Right kidney (tissue), 1 donor: ENCODE measurements at regions not wholly inside any gene's neighbourhood (a gene's known extent, or its start where the extent isn't known, plus 50 kb on each side); places are given as distances from the start of the nearest gene placed in this dataset.
A peak's percentile ranks its signal among the peaks of the same experiment; 100 is the strongest.
"Not testable (repeated sequence)": the region's sequence is repeated elsewhere in the genome, so short reads cannot be mapped to it uniquely, and the experiment has no call there.

Source experiments
- DNase-seq: peaks from one replicate; pipeline ENCODE4 v3.0.0-alpha.2; 2016

DNA sequence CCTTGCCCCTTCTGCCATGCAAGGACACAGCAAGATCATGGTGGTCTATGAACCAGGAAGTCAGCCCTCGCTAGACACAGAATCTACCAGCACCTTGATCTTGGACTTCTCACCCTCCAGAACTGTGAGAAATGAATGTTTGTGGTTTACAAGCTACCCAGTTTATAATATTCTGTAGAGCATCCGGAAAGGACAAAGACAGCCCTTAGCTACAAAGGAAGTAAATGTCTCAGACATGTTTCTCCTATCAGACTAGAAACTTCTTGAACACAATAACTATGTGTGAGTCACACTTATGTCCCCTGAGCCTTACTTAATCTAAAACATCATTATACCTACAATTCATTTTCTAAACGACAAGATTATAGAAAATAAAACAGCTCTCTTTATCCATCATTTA lies 176.7 kb downstream of the KLHL28 start:
- no peak for DNase-seq

DNA sequence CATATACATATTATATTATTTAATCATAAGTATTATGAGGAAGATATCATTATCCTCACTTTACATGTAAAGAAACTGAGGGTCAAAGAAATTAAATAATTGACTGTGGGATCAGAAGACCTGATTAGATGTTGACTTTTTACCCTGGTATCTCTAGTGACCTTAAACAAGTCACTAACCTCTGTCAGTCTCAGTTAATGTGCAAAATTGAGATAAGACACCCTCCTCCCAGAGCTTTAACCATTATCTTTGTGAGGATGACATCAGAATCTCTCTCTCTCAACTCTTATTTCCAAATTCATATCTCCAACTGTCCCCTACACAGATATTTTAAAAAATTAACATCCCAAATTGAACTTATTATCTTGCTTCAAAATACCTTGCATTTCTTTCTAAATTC lies 177.8 kb downstream of the KLHL28 start:
- no peak for DNase-seq

DNA sequence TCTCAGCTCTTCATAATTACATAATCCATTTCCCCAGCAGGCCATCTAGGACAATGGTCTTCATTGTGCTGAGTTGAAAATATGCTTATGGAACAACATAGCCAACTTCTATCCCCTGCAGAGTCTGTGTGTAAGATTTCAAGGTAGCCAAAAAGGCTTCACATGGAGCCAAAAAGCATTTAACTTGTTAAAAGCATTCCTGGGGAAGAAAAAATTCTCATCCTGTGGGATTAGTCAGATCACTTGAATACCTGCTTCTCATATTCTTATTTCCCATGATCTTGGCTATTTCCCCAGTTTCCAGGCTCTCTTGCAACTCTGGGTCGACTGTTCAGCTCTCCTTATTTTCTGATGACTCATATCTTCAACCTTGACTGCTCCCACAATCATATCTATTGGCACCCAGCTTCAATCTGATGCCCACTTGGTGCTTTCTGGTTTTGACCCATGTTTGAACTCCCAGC lies 178.9 kb downstream of the KLHL28 start:
- no peak for DNase-seq

DNA sequence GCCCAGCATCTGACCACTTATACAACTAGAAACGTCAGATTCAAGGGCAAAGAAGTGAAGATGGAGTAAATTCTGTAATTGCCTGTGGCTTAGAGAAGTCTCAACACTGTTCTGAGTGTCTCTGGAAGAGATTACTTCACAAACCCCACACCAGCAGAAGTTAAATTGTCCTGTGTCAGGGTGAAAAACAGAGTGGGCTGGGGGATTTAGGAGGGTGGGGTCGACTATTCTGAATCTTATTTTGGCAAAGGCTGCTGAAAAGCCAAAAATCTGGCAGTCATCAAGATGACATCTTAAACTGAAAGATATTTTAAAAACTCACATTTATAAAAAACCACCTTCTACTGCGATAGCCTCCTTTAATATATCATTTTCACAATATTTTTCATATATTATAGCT lies 180.8 kb downstream of the KLHL28 start:
- no peak for DNase-seq

DNA sequence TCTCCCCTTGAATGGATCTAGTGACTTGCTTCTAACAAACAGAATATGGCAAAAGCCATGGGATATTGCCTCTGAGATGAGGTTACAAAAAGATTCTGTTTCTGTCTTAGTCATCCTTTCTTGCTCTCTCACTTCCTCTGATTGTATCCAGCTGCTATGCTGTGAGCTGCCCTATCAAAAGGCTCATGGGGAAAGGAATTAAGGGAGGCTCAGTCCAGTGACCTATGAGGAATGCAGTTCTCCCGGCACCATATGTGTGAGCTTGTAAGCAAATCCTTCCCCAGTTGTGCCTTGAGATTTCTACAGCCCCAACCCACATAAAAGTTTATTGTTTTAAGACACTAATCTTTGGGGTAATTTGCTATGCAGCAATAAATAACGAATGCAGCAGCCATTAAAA lies 183.1 kb downstream of the KLHL28 start:
- DNase-seq, result peak; percentile 46

DNA sequence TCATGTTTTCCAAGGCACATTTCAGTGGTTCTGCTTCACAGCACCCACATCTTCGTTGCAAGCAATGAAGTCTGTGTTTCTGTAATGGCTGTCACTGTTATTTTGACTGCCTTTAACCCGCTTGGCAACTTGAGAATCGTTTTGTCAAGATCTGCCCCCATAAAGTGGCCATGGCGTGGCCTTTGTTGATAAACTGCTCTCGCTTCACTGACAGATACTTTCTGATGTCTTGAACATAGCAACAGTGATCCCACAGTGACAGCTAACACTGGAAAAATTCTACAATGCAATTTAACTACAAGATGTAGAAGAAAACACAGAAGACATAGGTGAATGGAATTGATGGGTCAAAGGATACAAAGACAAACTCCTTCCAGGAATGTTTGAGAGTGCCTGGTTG lies 184.2 kb downstream of the KLHL28 start:
- no peak for DNase-seq

DNA sequence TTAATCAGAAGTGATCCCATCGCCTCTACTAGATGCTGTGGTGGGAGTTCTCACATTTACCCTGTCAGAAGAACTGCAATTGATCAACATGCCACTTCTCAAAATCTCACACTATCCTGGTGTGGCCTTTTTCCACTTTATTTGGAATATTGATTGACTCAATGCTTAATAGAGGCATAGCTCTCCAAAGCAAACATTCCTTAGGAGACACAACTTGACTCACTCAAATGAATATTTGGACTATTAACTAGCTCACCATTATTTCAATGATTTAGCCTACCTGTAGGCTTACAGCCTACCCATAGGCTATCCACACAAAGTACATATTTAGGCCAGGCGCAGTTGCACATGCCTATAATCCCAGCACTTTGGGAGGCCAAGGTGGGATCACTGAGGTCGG lies 186.5 kb downstream of the KLHL28 start:
- DNase-seq, result no peak

DNA sequence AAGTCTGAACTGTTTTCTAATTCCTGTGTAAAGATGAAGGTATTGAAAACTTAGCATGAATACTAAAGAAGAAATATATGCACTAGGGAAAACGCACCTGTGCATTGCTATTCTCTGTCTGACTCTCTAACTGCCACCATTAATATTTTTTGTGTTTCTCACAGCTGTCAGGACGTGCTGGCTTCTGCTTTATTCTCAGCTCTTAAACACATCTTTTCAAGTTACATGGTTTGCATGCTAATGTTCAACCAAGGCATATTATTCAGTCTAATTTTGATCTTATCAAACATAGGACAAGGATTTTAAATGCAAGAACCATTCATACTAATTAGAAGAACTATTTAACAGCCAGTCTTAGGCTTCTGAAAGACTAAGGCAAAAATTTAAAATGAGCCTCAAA lies 187.4 kb downstream of the KLHL28 start:
- no peak for DNase-seq

DNA sequence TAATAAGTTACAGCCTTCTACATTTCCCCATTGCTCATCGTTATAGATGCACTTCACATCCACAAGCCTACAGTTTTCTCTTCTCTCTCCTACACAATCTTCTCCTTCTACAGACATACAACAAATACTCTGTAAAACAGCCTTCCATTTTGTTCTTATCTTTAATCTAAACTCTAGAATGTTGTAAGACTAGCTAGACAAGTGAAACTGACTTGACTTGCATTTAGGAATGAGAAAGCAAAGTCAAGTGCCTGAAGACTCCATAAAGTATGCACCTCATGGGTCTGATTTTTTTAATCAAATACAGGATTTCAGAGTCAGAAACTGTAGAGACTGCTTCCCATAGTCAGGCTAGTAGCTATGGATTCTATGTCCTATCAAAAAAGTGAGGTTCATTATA lies 190.3 kb downstream of the KLHL28 start:
- no peak for DNase-seq

DNA sequence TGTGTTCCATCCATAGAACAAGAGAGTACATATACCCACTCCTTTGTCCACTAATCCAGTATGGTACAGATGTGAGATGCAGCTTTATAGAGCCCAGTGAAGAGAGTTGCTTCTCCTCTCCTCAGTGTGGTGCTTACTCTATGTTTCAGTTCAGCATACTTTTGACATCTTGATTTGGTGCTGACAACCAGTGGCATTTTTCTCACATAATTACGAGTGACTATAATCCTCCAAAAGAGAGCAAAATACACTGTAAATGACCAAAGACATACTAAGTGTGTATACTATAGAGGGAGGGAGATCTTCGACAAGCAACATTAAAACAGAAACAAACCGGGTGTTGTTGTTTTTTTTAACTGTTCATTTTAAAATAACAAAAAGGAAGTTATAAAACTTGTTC lies 191.5 kb downstream of the KLHL28 start:
- DNase-seq, result no peak

DNA sequence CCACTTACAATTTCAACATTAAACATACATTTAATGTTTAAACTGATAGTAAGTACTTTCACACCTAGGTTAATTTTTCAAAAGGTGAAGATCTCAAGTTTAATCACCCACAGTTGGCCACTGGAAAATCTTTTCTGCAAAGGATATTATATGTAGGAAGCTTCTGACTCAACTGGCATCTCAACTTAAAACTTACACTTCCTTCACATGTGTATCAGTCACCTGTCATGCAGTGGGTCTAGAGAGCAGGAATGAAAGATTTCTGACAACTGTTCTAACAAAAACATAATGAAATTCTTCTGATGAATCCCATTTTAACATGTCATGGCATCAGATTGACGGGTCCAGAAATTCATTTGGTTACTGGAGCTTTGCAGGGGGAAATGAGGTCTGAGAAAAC lies 192.8 kb downstream of the KLHL28 start:
- DNase-seq, result no peak

DNA sequence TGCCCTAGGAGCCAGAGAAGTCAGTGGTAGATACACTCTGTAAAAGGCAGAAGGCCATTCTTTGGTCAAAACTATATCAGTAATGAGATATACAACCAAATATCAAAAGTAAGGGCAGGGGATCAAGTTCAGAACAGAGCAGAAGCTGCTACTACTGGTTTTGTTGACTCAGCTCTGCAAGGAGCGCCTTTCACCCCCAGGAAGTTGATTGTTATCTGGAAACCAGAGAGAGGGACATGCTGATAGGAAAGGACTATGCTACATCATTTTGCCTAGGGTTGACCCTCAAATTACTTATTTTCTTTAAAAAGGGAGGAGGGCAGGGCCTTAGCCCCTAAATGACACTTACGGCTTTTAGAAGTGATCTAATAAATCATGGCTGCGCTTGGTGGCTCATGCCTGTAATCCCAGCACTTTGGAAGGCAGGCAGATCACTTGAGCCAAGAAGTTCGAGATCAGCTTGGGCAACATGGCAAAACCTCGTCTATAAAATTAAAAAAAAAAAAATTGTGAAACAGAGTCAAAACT lies 194.0 kb downstream of the KLHL28 start:
- no peak for DNase-seq

DNA sequence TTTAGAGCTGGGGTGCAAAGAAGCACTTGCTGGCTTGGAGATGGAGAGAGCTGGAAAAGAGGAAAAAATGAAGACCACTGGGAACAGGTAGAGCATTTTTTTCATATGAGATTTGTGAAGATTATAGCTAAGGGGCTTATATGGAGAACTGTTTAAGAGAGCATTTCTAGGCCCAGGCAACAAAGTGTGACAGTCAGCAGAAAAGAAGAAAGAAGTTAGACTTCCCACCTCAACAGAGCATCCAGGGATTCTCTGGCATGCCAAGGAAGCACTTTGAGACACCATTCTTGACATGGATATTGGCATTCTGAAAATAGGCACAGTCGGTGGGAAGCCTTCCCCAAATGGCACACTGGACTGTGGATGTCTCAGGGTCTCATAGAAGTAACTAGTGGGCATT lies 195.5 kb downstream of the KLHL28 start:
- no peak for DNase-seq

DNA sequence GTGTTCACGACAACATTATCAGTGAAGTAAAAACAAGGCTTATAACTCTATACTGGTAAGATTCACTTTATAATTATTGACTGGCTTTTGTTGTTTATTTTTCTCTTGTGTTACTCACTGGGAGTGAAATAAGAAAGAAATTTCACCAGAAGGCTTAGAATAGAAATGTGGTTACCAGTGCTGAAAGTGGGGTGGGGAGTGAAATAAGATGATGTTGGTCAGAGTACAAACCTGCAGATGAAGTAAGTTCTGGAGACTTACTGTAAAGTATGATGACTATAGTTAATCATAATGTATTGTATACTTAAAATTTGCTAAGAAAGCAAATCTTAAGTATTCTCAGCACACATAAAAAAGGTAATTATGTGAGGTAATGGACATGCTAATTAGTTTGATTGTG lies 198.4 kb downstream of the KLHL28 start:
- DNase-seq, result no peak

DNA sequence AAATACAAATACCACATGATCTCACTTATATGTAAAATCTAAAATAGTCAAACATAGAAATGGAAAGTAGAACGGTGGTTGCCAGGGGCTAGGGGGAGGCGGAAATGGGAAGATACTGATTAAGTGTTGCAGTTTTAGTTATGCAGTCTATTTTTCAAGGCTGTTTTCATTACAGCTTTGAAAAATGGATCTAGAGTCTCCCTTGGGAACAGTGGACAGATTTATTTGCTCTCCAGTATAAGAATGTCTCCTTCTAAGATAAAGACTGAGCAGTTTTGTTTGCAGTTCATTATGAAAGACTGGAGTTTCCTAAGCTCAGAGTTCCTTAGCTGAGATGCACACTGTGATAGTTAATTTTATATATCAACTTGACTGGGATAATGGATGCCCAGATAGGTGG lies 202.5 kb downstream of the KLHL28 start:
- DNase-seq, result no peak

DNA sequence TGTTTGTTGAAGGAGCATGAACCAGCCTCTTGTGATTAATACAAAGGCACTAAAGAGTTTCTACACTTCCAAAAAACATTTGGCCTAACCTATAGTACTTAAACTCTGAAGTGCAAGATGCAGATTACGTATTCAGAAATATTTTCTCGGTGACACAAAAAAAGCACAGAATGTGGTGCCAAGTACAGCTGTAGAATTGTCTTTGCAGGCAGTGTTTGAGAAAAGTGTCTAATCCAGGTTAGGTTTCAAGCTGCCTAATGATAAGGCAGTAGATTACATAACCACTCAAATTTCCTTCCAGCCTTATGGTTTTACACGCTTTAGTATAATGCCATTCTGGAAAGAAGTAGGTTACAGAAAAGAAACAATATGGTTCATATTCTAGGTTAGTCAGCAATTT lies 205.2 kb downstream of the KLHL28 start:
- DNase-seq, result no peak

DNA sequence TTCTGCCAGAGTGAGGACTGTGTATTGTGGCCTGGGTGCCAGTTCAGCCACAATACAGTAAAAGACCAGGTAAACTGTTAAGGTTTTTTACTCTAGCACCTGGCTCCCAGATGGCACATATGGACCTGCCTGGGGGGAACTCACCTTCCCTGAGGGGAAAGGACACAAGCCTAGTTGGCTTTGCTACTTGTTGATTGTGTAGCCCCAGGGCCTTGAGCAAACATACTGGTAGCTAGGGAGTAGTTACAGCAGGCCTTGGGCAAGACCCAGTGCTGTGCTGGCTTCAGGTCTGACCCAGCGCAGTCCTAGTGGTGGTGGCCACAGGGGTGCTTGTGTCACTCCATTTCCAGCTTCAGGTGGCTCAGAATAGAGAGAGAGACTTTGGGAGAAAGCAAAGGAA lies 216.4 kb downstream of the KLHL28 start:
- DNase-seq, result no peak

DNA sequence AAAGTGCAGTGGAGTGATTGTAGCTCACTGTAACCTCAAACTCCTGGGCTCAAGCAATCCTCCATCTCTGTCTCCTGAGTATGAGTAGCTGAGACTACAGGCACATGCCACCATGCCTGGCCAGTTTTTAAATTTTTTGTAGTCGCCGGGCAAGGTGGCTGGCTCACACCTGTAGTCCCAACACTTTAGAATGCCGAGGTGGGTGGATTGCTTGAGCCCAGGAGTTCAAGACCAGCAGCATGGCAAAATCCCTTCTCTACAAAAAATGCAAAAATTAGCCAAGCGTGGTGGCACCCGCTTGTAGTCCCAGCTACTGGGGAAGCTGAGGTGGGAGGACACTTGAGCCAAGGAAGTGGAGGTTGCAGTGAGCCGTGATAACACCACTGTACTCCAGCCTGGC lies 219.5 kb downstream of the KLHL28 start:
- DNase-seq, result no peak

DNA sequence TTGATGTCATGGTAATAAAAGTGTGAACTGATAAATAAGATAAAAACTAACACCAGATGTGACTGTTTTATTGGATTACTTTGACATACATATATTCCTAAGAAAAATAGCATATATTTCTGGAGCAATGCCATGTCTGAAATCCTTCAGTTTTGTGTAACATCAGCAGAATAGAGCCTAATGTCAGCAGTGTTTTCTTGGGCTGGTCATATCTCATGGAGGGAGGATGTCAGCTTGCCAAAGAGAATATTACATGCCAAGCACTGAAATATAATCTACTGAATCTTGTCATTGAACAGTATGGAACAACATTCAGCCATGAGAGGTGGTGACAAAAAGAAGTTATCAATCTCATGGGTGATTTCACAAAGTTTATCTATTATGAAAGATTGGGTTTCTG lies 220.3 kb downstream of the KLHL28 start:
- no peak for DNase-seq

DNA sequence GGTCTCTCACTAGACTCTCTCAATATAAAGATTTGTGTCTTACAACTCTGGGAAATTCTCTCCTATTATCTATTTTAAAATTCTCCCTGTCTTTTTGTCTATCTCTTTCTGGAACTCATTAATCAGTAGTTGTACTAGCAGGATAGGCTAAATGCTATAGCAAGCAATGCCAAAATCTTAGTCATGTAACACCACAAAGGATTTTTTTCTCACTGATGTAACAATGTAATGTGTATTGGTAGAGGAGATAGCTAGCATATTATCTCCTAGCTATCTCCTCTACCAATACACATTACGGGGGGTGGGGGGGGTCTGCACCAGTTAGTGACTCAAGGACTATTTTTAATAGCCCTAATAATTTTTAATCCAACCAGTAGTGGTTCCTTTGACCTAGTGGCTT lies 225.4 kb downstream of the KLHL28 start:
- DNase-seq, result no peak

DNA sequence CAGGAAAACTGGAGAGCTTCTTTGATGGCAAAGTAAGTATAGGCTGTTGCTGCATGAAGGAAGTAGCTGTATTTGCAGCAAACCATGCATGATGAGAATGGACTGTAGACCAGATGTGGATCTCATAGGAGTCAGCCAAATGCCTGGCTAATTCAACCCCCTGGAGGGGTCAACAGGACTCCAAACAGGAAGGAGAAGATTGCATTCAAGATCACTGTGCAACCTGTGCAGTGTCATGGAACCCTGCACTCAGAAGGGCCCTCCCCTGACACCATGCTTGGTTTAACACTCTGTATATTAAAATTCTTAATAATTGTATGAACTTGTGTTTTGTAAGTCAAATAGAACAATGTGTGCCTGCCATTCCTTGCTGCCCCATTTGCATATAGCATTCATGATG lies 225.1 kb upstream of the FSCB start:
- DNase-seq, result no peak

DNA sequence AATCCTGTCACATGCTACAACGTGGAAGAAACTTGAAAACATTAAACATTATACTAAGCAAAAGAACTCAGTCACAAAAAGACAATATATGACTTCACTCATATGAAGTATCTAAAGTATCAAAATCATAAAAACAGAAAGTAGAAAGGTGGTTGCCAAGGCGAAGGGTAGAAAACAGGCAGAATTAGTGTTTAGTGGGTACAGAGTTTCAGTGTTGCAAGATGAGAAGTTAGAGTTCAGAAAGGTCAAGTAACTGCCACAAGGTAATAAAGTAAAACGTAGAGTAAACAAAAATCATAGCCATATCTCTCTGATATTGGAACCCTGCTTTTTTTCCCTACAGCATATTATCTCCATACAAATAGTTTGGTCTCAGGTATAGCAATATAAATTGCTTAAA lies 223.8 kb upstream of the FSCB start:
- no peak for DNase-seq

DNA sequence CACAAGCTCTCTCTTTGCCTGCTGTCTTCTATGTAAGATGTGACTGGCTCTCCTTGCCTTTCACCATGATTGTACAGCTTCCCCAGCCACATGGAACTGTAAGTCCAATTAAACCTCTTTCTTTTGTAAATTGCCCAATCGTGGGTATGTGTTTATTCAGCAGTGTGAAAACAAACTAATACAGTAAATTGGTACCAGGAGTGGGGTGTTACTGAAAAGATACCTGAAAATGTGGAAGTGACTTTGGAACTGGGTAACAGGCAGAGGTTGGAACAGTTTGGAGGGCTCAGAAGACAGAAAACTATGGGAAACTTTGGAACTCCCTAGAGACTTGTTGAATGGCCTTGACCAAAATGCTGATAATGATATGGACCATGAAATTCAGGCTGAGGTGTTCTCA lies 214.3 kb upstream of the FSCB start:
- not testable (repeated sequence) for DNase-seq

DNA sequence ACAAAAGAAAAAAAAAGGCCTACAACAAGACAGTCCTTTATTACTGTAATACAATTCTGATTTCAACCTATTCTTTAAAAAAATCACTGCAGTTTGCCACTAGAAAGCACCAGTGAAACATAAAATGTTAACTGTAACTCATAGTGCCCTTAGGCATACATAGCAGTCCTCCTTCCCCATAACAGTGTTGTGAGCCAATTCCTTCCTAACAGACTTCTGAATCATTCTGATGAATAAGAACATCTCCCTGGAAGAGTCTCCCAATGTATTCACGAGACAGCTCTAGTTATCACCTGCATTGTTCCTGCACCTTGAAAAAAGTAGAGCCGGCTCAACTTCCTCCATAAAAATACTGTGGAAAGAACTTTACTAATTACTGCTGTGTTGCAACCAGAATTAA lies 213.6 kb upstream of the FSCB start:
- DNase-seq, result no peak

DNA sequence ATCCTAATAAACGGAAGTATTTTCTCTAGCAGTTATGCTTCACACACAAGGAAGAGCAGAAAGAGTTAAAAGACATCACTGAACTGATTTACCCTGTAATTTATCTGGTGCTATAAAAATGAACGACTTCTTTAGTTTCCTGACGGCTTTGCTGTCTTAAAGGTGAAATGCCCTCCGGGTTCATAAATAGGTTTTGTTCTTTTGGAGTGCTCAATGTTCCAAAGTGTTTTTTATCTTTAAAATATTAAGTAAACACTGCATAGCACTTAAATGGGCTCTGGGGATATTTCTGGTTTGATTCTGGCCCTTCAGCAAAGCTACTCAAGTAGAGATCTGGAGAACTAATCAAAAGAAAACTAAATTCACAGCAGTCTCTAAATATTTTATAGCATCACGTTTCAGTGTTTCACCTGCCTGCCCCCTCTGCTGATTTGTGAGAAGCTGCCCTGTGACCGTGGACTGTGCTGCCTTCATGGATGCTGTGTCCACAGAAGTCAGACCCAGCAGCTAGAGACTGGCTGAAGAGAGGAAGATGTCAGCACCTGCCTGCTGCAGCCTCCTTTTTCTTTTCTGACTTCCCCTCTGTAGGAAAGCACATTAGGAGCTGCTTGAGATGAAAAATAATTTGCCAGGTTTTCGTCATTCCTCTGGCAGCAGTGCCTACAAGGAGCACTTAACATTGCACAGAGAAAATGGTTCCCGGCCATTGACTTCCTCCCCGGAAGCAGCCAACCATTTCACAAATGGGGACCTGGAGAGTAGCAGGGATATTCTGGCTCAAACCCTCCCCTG lies 205.1 kb upstream of the FSCB start:
- DNase-seq, result peak; percentile 59
